Naive B cell (primary cell): ENCODE measurements at regions not wholly inside any gene's neighbourhood (a gene's known extent, or its start where the extent isn't known, plus 50 kb on each side); places are given as distances from the start of the nearest gene placed in this dataset.

Source experiments
- ATAC-seq, 2 donors: fragments of 150-1000 bp; cut with Tn5 transposase; 2 replicates each; pipeline ENCODE4 v1.10.0; 2021; ENCODE audit warnings: low read depth in 2 of 2, mild to moderate bottlenecking in 2 of 2, moderate library complexity in 2 of 2
- DNase-seq: peaks from one replicate; pipeline ENCODE4 v3.0.0; 2022
- H3K27ac Mint-ChIP-seq, 6 donors: one replicate each; pipeline ENCODE4 v1.8.0; 2020 to 2022; ENCODE audit warnings: mild to moderate bottlenecking in 6 of 6, mixed read lengths in 6 of 6, moderate library complexity in 5 of 6, inconsistent platforms in 2 of 6
- H3K27me3 Mint-ChIP-seq, 3 donors: one replicate each; pipeline ENCODE4 v1.8.0; 2021 to 2022; ENCODE audit warnings: mixed read lengths in 3 of 3, mild to moderate bottlenecking in 1 of 3
- H3K36me3 Mint-ChIP-seq, 2 donors: one replicate each; pipeline ENCODE4 v1.8.0; 2020 to 2022; ENCODE audit warnings: mixed read lengths in 2 of 2, inconsistent platforms in 1 of 2, mild to moderate bottlenecking in 1 of 2
- H3K4me1 Mint-ChIP-seq, 3 donors: one replicate each; pipeline ENCODE4 v1.8.0; 2020 to 2022; ENCODE audit warnings: mixed read lengths in 3 of 3, inconsistent platforms in 1 of 3, mild to moderate bottlenecking in 1 of 3, moderate library complexity in 1 of 3
- H3K4me3 Mint-ChIP-seq, 8 donors: one replicate each; pipeline ENCODE4 v1.8.0; 2020 to 2022; ENCODE audit warnings: mild to moderate bottlenecking in 8 of 8, mixed read lengths in 8 of 8, moderate library complexity in 8 of 8, inconsistent platforms in 2 of 8
- H3K9me3 Mint-ChIP-seq, 7 donors: one replicate each; pipeline ENCODE4 v1.8.0; 2020 to 2022; ENCODE audit warnings: mixed read lengths in 7 of 7, mild to moderate bottlenecking in 5 of 7, inconsistent platforms in 2 of 7, moderate library complexity in 1 of 7

GRCh38 chr20:52444455-52444854 is 252.9 kb upstream of the ZFP64 start:
- Mint-ChIP-seq H3K4me3 (no peak overlapping the region), H3K4me1 (no peaks in the 10 kb centered on the region), H3K36me3 (no peaks in the 10 kb centered on the region), H3K27me3 (peaks cover 0 to 5% (median 4%) of the 10 kb centered on the region in 3 donors), H3K27ac (no peak overlapping the region), H3K9me3 (no peaks in the 10 kb centered on the region)
- ATAC-seq: no peak
- DNase-seq: no peak

GRCh38 chr20:52443874-52444273 is 252.3 kb upstream of the ZFP64 start:
- H3K4me1 Mint-ChIP-seq: no peaks in the 10 kb centered on the region
- ATAC-seq: no peak
- H3K4me3 Mint-ChIP-seq: no peak overlapping the region
- DNase-seq: no peak
- H3K36me3 Mint-ChIP-seq: no peaks in the 10 kb centered on the region
- H3K27me3 Mint-ChIP-seq: peaks cover 0 to 5% (median 4%) of the 10 kb centered on the region in 3 donors
- no peaks in the 10 kb centered on the region for H3K9me3 Mint-ChIP-seq
- H3K27ac Mint-ChIP-seq: no peak overlapping the region

GRCh38 chr20:52441710-52442109 is 250.1 kb upstream of the ZFP64 start:
- ATAC-seq (no peak), DNase-seq (no peak)
- Mint-ChIP-seq H3K4me1 (no peaks in the 10 kb centered on the region), H3K27ac (no peak overlapping the region), H3K36me3 (no peaks in the 10 kb centered on the region), H3K9me3 (peaks cover 0 to 6% (median 0%) of the 10 kb centered on the region in 7 donors), H3K4me3 (no peak overlapping the region), H3K27me3 (peaks cover 0 to 12% (median 5%) of the 10 kb centered on the region in 3 donors)

GRCh38 chr20:52439375-52439774 is 247.8 kb upstream of the ZFP64 start:
- Mint-ChIP-seq H3K9me3 (peaks cover 0 to 6% (median 0%) of the 10 kb centered on the region in 7 donors), H3K27ac (no peak overlapping the region), H3K4me3 (no peak overlapping the region), H3K36me3 (no peaks in the 10 kb centered on the region), H3K4me1 (no peaks in the 10 kb centered on the region), H3K27me3 (peaks cover 0 to 12% (median 5%) of the 10 kb centered on the region in 3 donors)
- ATAC-seq (no peak), DNase-seq (no peak)

GRCh38 chr20:52438326-52438963 is 246.9 kb upstream of the ZFP64 start:
- DNase-seq: no peak
- Mint-ChIP-seq H3K4me3 (no peak overlapping the region), H3K27ac (peak overlapping the region in 1 of 6 donors; percentile 77), H3K4me1 (no peaks in the 10 kb centered on the region), H3K9me3 (peaks cover 0 to 6% (median 0%) of the 10 kb centered on the region in 7 donors), H3K27me3 (peaks cover 0 to 12% (median 5%) of the 10 kb centered on the region in 3 donors), H3K36me3 (no peaks in the 10 kb centered on the region)
- no peak for ATAC-seq

GRCh38 chr20:52434453-52434852 is 242.9 kb upstream of the ZFP64 start:
- no peak for ATAC-seq
- Mint-ChIP-seq H3K4me3 (no peak overlapping the region), H3K4me1 (no peaks in the 10 kb centered on the region), H3K36me3 (no peaks in the 10 kb centered on the region), H3K9me3 (peaks cover 0 to 11% (median 5%) of the 10 kb centered on the region in 7 donors), H3K27me3 (peaks cover 0 to 11% (median 0%) of the 10 kb centered on the region in 3 donors), H3K27ac (no peak overlapping the region)
- no peak for DNase-seq

- Mint-ChIP-seq H3K27ac (no peak overlapping the region), H3K9me3 (peaks cover 0 to 15% (median 5%) of the 10 kb centered on the region in 7 donors), H3K4me3 (no peak overlapping the region), H3K27me3 (peaks cover 0 to 11% (median 0%) of the 10 kb centered on the region in 3 donors), H3K4me1 (no peaks in the 10 kb centered on the region), H3K36me3 (peaks cover 0 to 4% of the 10 kb centered on the region in 2 donors)
- no peak for ATAC-seq
- no peak for DNase-seq
These were observed 242.5 kb upstream of the ZFP64 start for GRCh38 chr20:52434041-52434425.

GRCh38 chr20:52433326-52434040 is 241.9 kb upstream of the ZFP64 start:
- H3K4me3 Mint-ChIP-seq: no peak overlapping the region
- peaks cover 0 to 19% (median 5%) of the 10 kb centered on the region in 7 donors for H3K9me3 Mint-ChIP-seq
- H3K27me3 Mint-ChIP-seq: peaks cover 0 to 11% (median 0%) of the 10 kb centered on the region in 3 donors
- peaks cover 0 to 5% of the 10 kb centered on the region in 2 donors for H3K36me3 Mint-ChIP-seq
- H3K4me1 Mint-ChIP-seq: no peaks in the 10 kb centered on the region
- H3K27ac Mint-ChIP-seq: no peak overlapping the region
- DNase-seq (no peak), ATAC-seq (no peak)

GRCh38 chr20:52432740-52433139 is 241.2 kb upstream of the ZFP64 start:
- Mint-ChIP-seq H3K9me3 (peaks cover 0 to 19% (median 5%) of the 10 kb centered on the region in 7 donors), H3K27me3 (peaks cover 0 to 11% (median 0%) of the 10 kb centered on the region in 3 donors), H3K36me3 (peaks cover 0 to 5% of the 10 kb centered on the region in 2 donors), H3K27ac (no peak overlapping the region), H3K4me3 (no peak overlapping the region), H3K4me1 (no peaks in the 10 kb centered on the region)
- DNase-seq: no peak
- ATAC-seq: no peak

- Mint-ChIP-seq H3K36me3 (peaks cover 0 to 5% of the 10 kb centered on the region in 2 donors), H3K4me1 (no peaks in the 10 kb centered on the region), H3K27me3 (peaks cover 0 to 4% (median 0%) of the 10 kb centered on the region in 3 donors), H3K9me3 (peaks cover 0 to 16% (median 9%) of the 10 kb centered on the region in 7 donors), H3K27ac (no peak overlapping the region), H3K4me3 (no peak overlapping the region)
- ATAC-seq (no peak), DNase-seq (no peak)
These were observed 237.4 kb upstream of the ZFP64 start for GRCh38 chr20:52429029-52429428.

- peaks cover 0 to 5% of the 10 kb centered on the region in 2 donors for H3K36me3 Mint-ChIP-seq
- H3K27me3 Mint-ChIP-seq: peaks cover 0 to 4% (median 0%) of the 10 kb centered on the region in 3 donors
- DNase-seq (no peak), ATAC-seq (no peak)
- peaks cover 0 to 4% (median 0%) of the 10 kb centered on the region in 3 donors for H3K4me1 Mint-ChIP-seq
- H3K9me3 Mint-ChIP-seq: peaks cover 0 to 24% (median 9%) of the 10 kb centered on the region in 7 donors
- H3K4me3 Mint-ChIP-seq: no peak overlapping the region
- H3K27ac Mint-ChIP-seq: no peak overlapping the region
These were observed 236.4 kb upstream of the ZFP64 start for GRCh38 chr20:52427960-52428359.

- Mint-ChIP-seq H3K27ac (peak overlapping the region in 1 of 6 donors; percentile 40), H3K36me3 (peaks cover 0 to 5% of the 10 kb centered on the region in 2 donors), H3K27me3 (peaks cover 0 to 4% (median 1%) of the 10 kb centered on the region in 3 donors), H3K4me1 (peaks cover 0 to 4% (median 0%) of the 10 kb centered on the region in 3 donors), H3K9me3 (peaks cover 0 to 26% (median 9%) of the 10 kb centered on the region in 7 donors), H3K4me3 (no peak overlapping the region)
- DNase-seq (no peak), ATAC-seq (no peak)
These were observed 235.3 kb upstream of the ZFP64 start for GRCh38 chr20:52426856-52427255.

- DNase-seq (no peak), ATAC-seq (no peak)
- H3K27me3 Mint-ChIP-seq: peaks cover 0 to 6% (median 4%) of the 10 kb centered on the region in 3 donors
- H3K4me1 Mint-ChIP-seq: peaks cover 0 to 4% (median 0%) of the 10 kb centered on the region in 3 donors
- H3K27ac Mint-ChIP-seq: no peak overlapping the region
- H3K9me3 Mint-ChIP-seq: peaks cover 0 to 24% (median 8%) of the 10 kb centered on the region in 7 donors
- H3K36me3 Mint-ChIP-seq: peaks cover 0 to 5% of the 10 kb centered on the region in 2 donors
- H3K4me3 Mint-ChIP-seq: no peak overlapping the region
These were observed 234.1 kb upstream of the ZFP64 start for GRCh38 chr20:52425701-52426100.

- no peak for DNase-seq
- Mint-ChIP-seq H3K4me3 (no peak overlapping the region), H3K9me3 (peaks cover 0 to 24% (median 9%) of the 10 kb centered on the region in 7 donors), H3K36me3 (peaks cover 0 to 5% of the 10 kb centered on the region in 2 donors), H3K4me1 (peaks cover 0 to 4% (median 0%) of the 10 kb centered on the region in 3 donors), H3K27ac (no peak overlapping the region), H3K27me3 (peaks cover 0 to 6% (median 4%) of the 10 kb centered on the region in 3 donors)
- no peak for ATAC-seq
These were observed 233.7 kb upstream of the ZFP64 start for GRCh38 chr20:52425253-52425652.
